BE2C (cell line): ENCODE measurements at regions not wholly inside any gene's neighbourhood (a gene's known extent, or its start where the extent isn't known, plus 50 kb on each side); places are given as distances from the start of the nearest gene placed in this dataset.

ENCODE experiments used
- DNase-seq: peaks from one replicate; pipeline ENCODE4 v3.0.0-alpha.2; 2020
- H3K27me3 ChIP-seq: fragments of 250-450 bp; sonication (Bioruptor Pico); 2 replicates; pipeline ENCODE4 v1.5.1; 2020; ENCODE audit warnings: mild to moderate bottlenecking
- H3K36me3 ChIP-seq: fragments of 250-450 bp; sonication (Bioruptor Pico); 2 replicates; pipeline ENCODE4 v1.5.1; 2020; ENCODE audit warnings: mild to moderate bottlenecking
- H3K4me1 ChIP-seq: fragments of 250-450 bp; sonication (Bioruptor Pico); 2 replicates; pipeline ENCODE4 v1.5.1; 2020
- H3K4me3 ChIP-seq: 2 replicates; pipeline ENCODE4 v1.5.1; 2011; ENCODE audit warnings: low read depth, low read length
- H3K9me3 ChIP-seq: fragments of 250-450 bp; sonication (Bioruptor Pico); 2 replicates; pipeline ENCODE4 v1.5.1; 2020
- CTCF ChIP-seq: IDR thresholded peaks from 2 replicates; pipeline ENCODE4 v1.5.1; 2012; ENCODE audit warnings: mild to moderate bottlenecking, low read depth, low read length

DNA sequence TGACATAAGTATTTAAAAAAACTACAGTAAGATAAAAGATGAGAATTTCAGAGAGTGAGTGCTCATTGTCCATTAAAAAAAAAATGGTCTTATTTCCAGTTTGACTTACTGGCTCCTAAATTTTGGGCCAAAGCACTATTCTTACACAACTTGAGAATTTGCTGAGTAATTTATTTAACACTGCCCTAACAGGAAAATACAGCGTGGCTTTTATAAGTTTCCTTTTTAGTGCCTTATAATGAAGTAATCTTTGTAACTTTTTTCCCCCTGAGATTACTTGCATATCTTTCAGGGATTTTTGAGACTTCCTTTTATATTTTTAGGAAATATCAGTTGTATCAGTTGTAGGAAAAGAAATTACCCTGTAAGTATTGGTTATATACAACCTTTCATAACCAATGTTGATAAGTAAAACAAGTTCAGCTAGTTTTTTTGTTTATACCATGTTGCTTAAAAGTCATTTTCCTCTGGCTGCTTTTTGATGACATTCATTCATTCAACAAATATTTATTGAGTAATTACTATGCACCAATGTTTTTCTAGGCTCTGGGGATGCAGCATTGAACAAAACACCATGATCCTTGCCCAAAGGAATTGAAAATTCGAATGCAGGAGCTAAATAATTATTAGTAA is 106.4 kb upstream of the SGK1 start:
- no peak for TF ChIP-seq CTCF
- Histone ChIP-seq H3K36me3 (no peaks in the 10 kb centered on the region), H3K9me3 (no peaks in the 10 kb centered on the region), H3K4me1 (no peaks in the 10 kb centered on the region), H3K27me3 (no peaks in the 10 kb centered on the region), H3K4me3 (no peak overlapping the region)
- DNase-seq = no peak

DNA sequence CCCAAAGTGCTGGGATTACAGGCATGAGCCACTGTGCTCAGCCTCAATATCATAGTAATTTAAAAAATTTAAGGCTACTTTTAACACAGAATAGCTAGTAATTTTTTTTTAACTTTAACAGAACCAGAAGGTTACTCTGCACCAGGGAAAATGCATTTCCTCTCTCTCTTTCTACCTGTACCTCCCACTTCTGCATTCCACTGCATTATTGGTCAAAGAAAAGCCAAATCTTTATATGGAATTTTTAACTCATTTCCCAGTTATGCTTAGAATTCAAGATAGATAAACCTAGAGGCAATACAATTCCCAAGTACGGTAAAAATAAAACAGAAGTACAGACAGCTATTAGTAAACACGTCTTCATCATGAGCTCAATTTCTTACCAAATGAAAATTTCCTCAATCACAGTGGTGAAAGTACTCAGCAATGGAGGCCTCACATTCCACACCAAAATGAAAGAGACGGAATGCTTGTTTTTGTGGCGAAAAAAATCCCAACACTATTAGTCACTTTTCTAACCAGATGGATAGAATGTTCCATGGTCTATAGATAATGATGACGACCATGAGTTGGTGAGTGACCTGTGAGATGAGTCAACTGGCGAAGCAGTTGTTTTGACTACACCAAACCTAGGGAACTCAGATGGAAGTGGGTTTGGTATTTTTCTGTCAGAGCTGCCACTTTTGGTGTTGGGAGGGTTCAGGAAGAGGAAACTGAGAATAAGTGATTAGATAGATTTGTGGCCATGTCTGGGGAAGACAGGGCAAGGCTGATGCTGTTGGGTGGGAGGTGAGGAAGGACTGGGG is 104.7 kb upstream of the SGK1 start:
- Histone ChIP-seq H3K36me3 (no peaks in the 10 kb centered on the region), H3K4me1 (no peaks in the 10 kb centered on the region), H3K4me3 (no peak overlapping the region), H3K27me3 (no peaks in the 10 kb centered on the region), H3K9me3 (no peaks in the 10 kb centered on the region)
- TF ChIP-seq CTCF = no peak
- no peak for DNase-seq

- TF ChIP-seq CTCF = no peak
- Histone ChIP-seq H3K4me3 (no peak overlapping the region), H3K4me1 (no peaks in the 10 kb centered on the region), H3K27me3 (no peaks in the 10 kb centered on the region), H3K36me3 (no peaks in the 10 kb centered on the region), H3K9me3 (no peaks in the 10 kb centered on the region)
- DNase-seq = no peak
Measured at GRCh38 chr6:134421501-134421900, 103.6 kb upstream of the SGK1 start.

- no peak overlapping the region for H3K4me3 ChIP-seq
- H3K27me3 ChIP-seq = no peaks in the 10 kb centered on the region
- no peaks in the 10 kb centered on the region for H3K4me1 ChIP-seq
- no peaks in the 10 kb centered on the region for H3K36me3 ChIP-seq
- DNase-seq = no peak
- H3K9me3 ChIP-seq = no peaks in the 10 kb centered on the region
- no peak for TF ChIP-seq CTCF
Measured at GRCh38 chr6:134420614-134421181, 102.8 kb upstream of the SGK1 start.

GRCh38 chr6:134419716-134420115 is 101.8 kb upstream of the SGK1 start:
- Histone ChIP-seq H3K4me3 (no peak overlapping the region), H3K36me3 (no peaks in the 10 kb centered on the region), H3K4me1 (peaks cover 2% of the 10 kb centered on the region; the same call in 1 of the 2 replicates), H3K9me3 (no peaks in the 10 kb centered on the region), H3K27me3 (no peaks in the 10 kb centered on the region)
- TF ChIP-seq CTCF = no peak
- DNase-seq = no peak
